HUES6 (cell line): ENCODE measurements at regions not wholly inside any gene's neighbourhood (a gene's known extent, or its start where the extent isn't known, plus 50 kb on each side); places are given as distances from the start of the nearest gene placed in this dataset.

ENCODE experiments used
- H3K27ac ChIP-seq: 2 replicates; pipeline ENCODE4 v1.7.0; 2013; ENCODE audit warnings: low read depth, mild to moderate bottlenecking, low read length, inconsistent platforms
- H3K27me3 ChIP-seq: 2 replicates; pipeline ENCODE4 v1.6.1; 2013; ENCODE audit warnings: low read length; ENCODE audit not compliant: control insufficient read depth, insufficient read depth
- H3K36me3 ChIP-seq: 2 replicates; pipeline ENCODE4 v1.6.1; 2013; ENCODE audit warnings: low read length; ENCODE audit not compliant: control insufficient read depth, insufficient read depth
- H3K4me1 ChIP-seq: 2 replicates; pipeline ENCODE4 v1.6.1; 2013; ENCODE audit warnings: low read length; ENCODE audit not compliant: control insufficient read depth, insufficient read depth
- H3K4me3 ChIP-seq: 2 replicates; pipeline ENCODE4 v1.5.1; 2013; ENCODE audit warnings: low read depth, low read length
- H3K9ac ChIP-seq: one replicate; pipeline ENCODE4 v1.6.1; 2013; ENCODE audit warnings: mild to moderate bottlenecking, low read length
- H3K9me3 ChIP-seq: 2 replicates; pipeline ENCODE4 v1.6.1; 2013; ENCODE audit warnings: low read depth, low read length; ENCODE audit not compliant: control insufficient read depth, insufficient read depth

GRCh38 chr19:27681972-27682371 is 1531.0 kb downstream of the UQCRFS1 start:
- no peak overlapping the region for H3K4me3 ChIP-seq
- no peaks in the 10 kb centered on the region for H3K4me1 ChIP-seq
- H3K9me3 ChIP-seq: peaks cover 57% of the 10 kb centered on the region
- no peak overlapping the region for H3K9ac ChIP-seq
- H3K36me3 ChIP-seq: no peaks in the 10 kb centered on the region
- H3K27me3 ChIP-seq: no peaks in the 10 kb centered on the region
- no peak overlapping the region for H3K27ac ChIP-seq

- H3K36me3 ChIP-seq: no peaks in the 10 kb centered on the region
- no peaks in the 10 kb centered on the region for H3K27me3 ChIP-seq
- no peaks in the 10 kb centered on the region for H3K4me1 ChIP-seq
- H3K27ac ChIP-seq: no peak overlapping the region
- no peak overlapping the region for H3K4me3 ChIP-seq
- H3K9me3 ChIP-seq: peaks cover 52% of the 10 kb centered on the region; the same call in 1 of the 2 replicates
- no peak overlapping the region for H3K9ac ChIP-seq
Measured at GRCh38 chr19:27679905-27680304, 1533.0 kb downstream of the UQCRFS1 start.

DNA sequence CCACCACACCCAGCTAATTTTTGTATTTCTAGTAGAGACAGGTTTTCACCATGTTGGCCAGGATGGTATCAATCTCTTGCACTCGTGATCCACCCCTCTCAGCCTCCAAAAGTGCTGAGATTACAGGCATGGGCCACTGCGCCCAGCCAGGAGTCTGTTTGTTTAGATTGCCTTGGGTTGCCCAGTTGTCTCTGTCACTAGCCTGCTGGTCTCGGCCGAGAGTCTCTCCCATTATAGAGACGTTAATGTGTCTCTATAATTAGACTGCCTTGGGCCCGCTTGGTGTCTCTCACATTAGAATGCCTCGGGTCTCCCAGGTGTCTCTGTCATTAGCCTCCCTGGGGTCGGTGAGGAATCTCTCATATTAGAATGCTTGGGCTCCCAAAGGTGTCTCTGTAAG is 1533.6 kb downstream of the UQCRFS1 start:
- Histone ChIP-seq H3K9me3 (peaks cover 54% of the 10 kb centered on the region; the same call in 1 of the 2 replicates), H3K27ac (no peak overlapping the region), H3K27me3 (no peaks in the 10 kb centered on the region), H3K9ac (no peak overlapping the region), H3K4me3 (no peak overlapping the region), H3K4me1 (no peaks in the 10 kb centered on the region), H3K36me3 (no peaks in the 10 kb centered on the region)

GRCh38 chr19:27676877-27677276 is 1536.1 kb downstream of the UQCRFS1 start:
- Histone ChIP-seq H3K4me3 (no peak overlapping the region), H3K27ac (no peak overlapping the region), H3K36me3 (no peaks in the 10 kb centered on the region), H3K27me3 (no peaks in the 10 kb centered on the region), H3K4me1 (no peaks in the 10 kb centered on the region), H3K9ac (no peak overlapping the region), H3K9me3 (peaks cover 61% of the 10 kb centered on the region; the same call in 1 of the 2 replicates)

- Histone ChIP-seq H3K9me3 (peaks cover 62% of the 10 kb centered on the region; the same call in 1 of the 2 replicates), H3K36me3 (no peaks in the 10 kb centered on the region), H3K4me3 (no peak overlapping the region), H3K4me1 (no peaks in the 10 kb centered on the region), H3K27ac (no peak overlapping the region), H3K9ac (no peak overlapping the region), H3K27me3 (no peaks in the 10 kb centered on the region)
Measured at GRCh38 chr19:27676334-27676733, 1536.6 kb downstream of the UQCRFS1 start.

GRCh38 chr19:27675771-27676170 is 1537.2 kb downstream of the UQCRFS1 start:
- Histone ChIP-seq H3K36me3 (no peaks in the 10 kb centered on the region), H3K9me3 (peaks cover 67% of the 10 kb centered on the region)

DNA sequence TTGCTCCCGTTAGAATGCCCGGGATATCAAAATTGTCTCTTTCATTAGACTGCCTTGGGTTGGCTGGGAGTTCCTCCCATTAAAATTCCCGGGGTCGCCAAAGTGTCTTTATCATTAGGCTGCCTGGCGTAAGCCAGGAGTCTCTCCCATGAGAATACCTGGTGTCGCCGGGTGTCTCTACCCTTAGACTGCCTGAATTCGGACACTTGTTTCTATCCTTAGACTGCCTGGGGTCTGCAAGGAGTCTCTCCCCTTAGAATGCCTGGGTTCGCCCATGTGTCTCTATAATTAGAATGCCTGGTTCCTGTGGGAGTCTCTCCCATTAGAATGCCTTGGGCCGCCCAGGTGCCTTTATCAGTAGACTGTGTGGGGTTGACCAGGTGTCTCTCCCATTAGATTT is 1538.2 kb downstream of the UQCRFS1 start:
- no peaks in the 10 kb centered on the region for H3K27me3 ChIP-seq
- H3K36me3 ChIP-seq: no peaks in the 10 kb centered on the region
- H3K9me3 ChIP-seq: peaks cover 66% of the 10 kb centered on the region
- no peak overlapping the region for H3K4me3 ChIP-seq
- H3K9ac ChIP-seq: no peak overlapping the region
- no peak overlapping the region for H3K27ac ChIP-seq
- no peaks in the 10 kb centered on the region for H3K4me1 ChIP-seq

More at GRCh38 chr19:27675771-27676170, 1537.2 kb downstream of the UQCRFS1 start:
- Histone ChIP-seq H3K4me1 (no peaks in the 10 kb centered on the region), H3K9ac (no peak overlapping the region), H3K4me3 (no peak overlapping the region), H3K27ac (no peak overlapping the region), H3K27me3 (no peaks in the 10 kb centered on the region)

GRCh38 chr19:27673986-27674385 is 1539.0 kb downstream of the UQCRFS1 start:
- H3K27ac ChIP-seq: no peak overlapping the region
- H3K9ac ChIP-seq: no peak overlapping the region
- no peak overlapping the region for H3K4me3 ChIP-seq
- no peaks in the 10 kb centered on the region for H3K27me3 ChIP-seq
- H3K9me3 ChIP-seq: peaks cover 62% of the 10 kb centered on the region
- H3K4me1 ChIP-seq: no peaks in the 10 kb centered on the region
- H3K36me3 ChIP-seq: no peaks in the 10 kb centered on the region

DNA sequence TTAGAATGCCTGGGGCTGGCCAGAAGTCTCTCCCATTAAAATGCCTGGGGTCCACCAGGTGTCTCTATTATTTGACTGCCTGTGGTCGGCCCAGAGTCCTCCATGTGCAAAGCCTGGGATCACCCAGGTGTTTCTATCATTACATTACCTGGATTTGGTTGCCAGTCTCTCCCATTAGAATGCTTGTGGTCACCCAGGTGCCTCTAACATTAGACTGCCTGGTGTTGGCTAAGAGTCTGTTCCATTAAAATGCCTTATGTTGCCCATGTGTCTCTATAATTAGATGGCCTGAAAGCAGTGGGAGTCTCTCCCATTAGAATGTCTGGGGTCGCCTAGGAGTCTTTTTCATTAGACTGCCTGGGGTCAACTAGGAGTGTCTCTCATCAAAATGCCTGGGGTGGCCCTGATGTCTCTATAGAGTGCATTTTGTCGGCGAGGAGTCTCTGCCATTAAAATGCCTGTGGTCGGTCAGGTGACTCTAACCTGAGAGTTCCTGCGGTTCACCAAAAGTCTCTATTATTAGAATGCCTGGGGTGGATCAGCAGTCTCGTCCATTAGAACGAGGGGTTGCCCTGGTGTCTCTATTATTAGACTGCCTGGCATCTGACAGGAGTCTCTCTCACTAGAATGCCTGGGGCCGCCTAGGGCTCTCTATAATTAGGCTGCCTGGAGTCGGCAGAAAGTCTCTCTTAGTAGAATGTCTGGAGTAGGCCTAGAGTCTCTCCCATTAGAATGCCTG is 1540.5 kb downstream of the UQCRFS1 start:
- H3K4me3 ChIP-seq: no peak overlapping the region
- H3K27me3 ChIP-seq: no peaks in the 10 kb centered on the region
- no peaks in the 10 kb centered on the region for H3K36me3 ChIP-seq
- no peak overlapping the region for H3K27ac ChIP-seq
- H3K9me3 ChIP-seq: peaks cover 63% of the 10 kb centered on the region
- no peaks in the 10 kb centered on the region for H3K4me1 ChIP-seq
- no peak overlapping the region for H3K9ac ChIP-seq

DNA sequence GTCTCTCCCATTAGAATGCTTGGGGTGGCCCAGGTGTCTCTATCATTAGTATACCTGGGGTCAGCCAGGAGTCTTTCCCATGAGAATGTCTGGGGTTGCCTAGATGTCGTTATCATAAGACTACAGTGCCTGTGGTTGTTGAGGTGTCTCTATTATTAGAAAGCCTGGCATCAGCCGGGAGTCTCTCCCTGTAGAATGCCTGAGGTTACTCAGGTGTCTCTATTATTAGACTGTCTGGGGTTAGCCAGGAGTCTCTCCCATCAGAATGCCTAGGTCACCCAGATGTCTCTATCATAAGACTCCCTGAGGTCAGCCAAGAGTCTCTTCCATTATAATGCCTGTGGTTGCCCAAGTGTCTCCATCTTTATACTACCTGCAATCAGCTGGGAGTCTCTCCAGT is 1541.1 kb downstream of the UQCRFS1 start:
- Histone ChIP-seq H3K4me3 (no peak overlapping the region), H3K9ac (no peak overlapping the region), H3K27me3 (no peaks in the 10 kb centered on the region), H3K27ac (no peak overlapping the region), H3K4me1 (no peaks in the 10 kb centered on the region), H3K36me3 (no peaks in the 10 kb centered on the region), H3K9me3 (peaks cover 69% of the 10 kb centered on the region)

GRCh38 chr19:27660428-27660827 is 1552.5 kb downstream of the UQCRFS1 start:
- peaks cover 82% of the 10 kb centered on the region for H3K9me3 ChIP-seq
- H3K36me3 ChIP-seq: no peaks in the 10 kb centered on the region
- no peaks in the 10 kb centered on the region for H3K4me1 ChIP-seq
- no peak overlapping the region for H3K4me3 ChIP-seq
- no peak overlapping the region for H3K9ac ChIP-seq
- H3K27ac ChIP-seq: no peak overlapping the region
- no peaks in the 10 kb centered on the region for H3K27me3 ChIP-seq
